Brain microvascular endothelial cell (primary cell): ENCODE measurements at regions not wholly inside any gene's neighbourhood (a gene's known extent, or its start where the extent isn't known, plus 50 kb on each side); places are given as distances from the start of the nearest gene placed in this dataset.

ENCODE experiments used
- DNase-seq: peaks from one replicate; pipeline ENCODE4 v3.0.0-alpha.2; 2020
- H3K27ac ChIP-seq: fragments of 250-450 bp; sonication (Bioruptor Pico); 2 replicates; pipeline ENCODE4 v1.5.1; 2020; ENCODE audit warnings: mild to moderate bottlenecking, moderate library complexity
- H3K27me3 ChIP-seq: fragments of 250-450 bp; sonication (Bioruptor Pico); replicated peaks from 2 replicates; pipeline ENCODE4 v1.5.1; 2020; ENCODE audit warnings: mild to moderate bottlenecking
- H3K36me3 ChIP-seq: fragments of 250-450 bp; sonication (Bioruptor Pico); replicated peaks from 2 replicates; pipeline ENCODE4 v1.5.1; 2020; ENCODE audit warnings: mild to moderate bottlenecking
- H3K4me3 ChIP-seq: 2 replicates; pipeline ENCODE4 v1.5.1; 2011; ENCODE audit warnings: low read depth, mild to moderate bottlenecking, control low read depth, low read length, moderate library complexity
- CTCF ChIP-seq: IDR thresholded peaks from 2 replicates; pipeline ENCODE4 v1.5.1; 2011; ENCODE audit warnings: low read depth, mild to moderate bottlenecking, moderate library complexity, low read length, control low read depth, inconsistent platforms; ENCODE audit errors: missing control alignments
- in situ Hi-C: cut with HindIII; loops from 2 replicates; pipeline ENCODE4 v1.10.0; 2017; ENCODE audit warnings: low sequenced_read_pairs, low pct_ligation_motif_present

- in situ Hi-C loops = no loop called here
- H3K27me3 ChIP-seq = peaks cover 3% of the 10 kb centered on the region
- no peak overlapping the region for H3K27ac ChIP-seq
- no peak overlapping the region for H3K4me3 ChIP-seq
- DNase-seq = no peak
- H3K36me3 ChIP-seq = no peaks in the 10 kb centered on the region
- no peak for TF ChIP-seq CTCF
Observed at GRCh38 chr20:57851796-57852195, 142.0 kb upstream of the PMEPA1 start.

GRCh38 chr20:57851025-57851682 is 141.3 kb upstream of the PMEPA1 start:
- H3K4me3 ChIP-seq = no peak overlapping the region
- TF ChIP-seq CTCF = no peak
- H3K27me3 ChIP-seq = peaks cover 3% of the 10 kb centered on the region
- no peaks in the 10 kb centered on the region for H3K36me3 ChIP-seq
- in situ Hi-C loops = no loop called here
- H3K27ac ChIP-seq = no peak overlapping the region
- no peak for DNase-seq

- TF ChIP-seq CTCF = no peak
- Histone ChIP-seq H3K4me3 (no peak overlapping the region), H3K27me3 (peaks cover 3% of the 10 kb centered on the region), H3K36me3 (no peaks in the 10 kb centered on the region), H3K27ac (no peak overlapping the region)
- in situ Hi-C loops = no loop called here
- no peak for DNase-seq
Observed at GRCh38 chr20:57849521-57850215, 139.9 kb upstream of the PMEPA1 start.

- in situ Hi-C loops = no loop called here
- DNase-seq = no peak
- TF ChIP-seq CTCF = no peak
- no peak overlapping the region for H3K27ac ChIP-seq
- no peaks in the 10 kb centered on the region for H3K36me3 ChIP-seq
- H3K27me3 ChIP-seq = peaks cover 3% of the 10 kb centered on the region
- H3K4me3 ChIP-seq = no peak overlapping the region
Observed at GRCh38 chr20:57849121-57849520, 139.3 kb upstream of the PMEPA1 start.

GRCh38 chr20:57848282-57848681 is 138.5 kb upstream of the PMEPA1 start:
- peaks cover 3% of the 10 kb centered on the region for H3K27me3 ChIP-seq
- H3K27ac ChIP-seq = no peak overlapping the region
- in situ Hi-C loops = no loop called here

More at GRCh38 chr20:57848282-57848681, 138.5 kb upstream of the PMEPA1 start:
- H3K4me3 ChIP-seq = no peak overlapping the region
- H3K36me3 ChIP-seq = no peaks in the 10 kb centered on the region
- no peak for DNase-seq
- no peak for TF ChIP-seq CTCF
